ENCODE measurements at regions not wholly inside any gene's neighbourhood (a gene's known extent, or its start where the extent isn't known, plus 50 kb on each side); places are given as distances from the start of the nearest gene placed in this dataset.

GRCh38 chr20:11188843-11189603 is 515.2 kb upstream of the JAG1 start:
- TF ChIP-seq CTCF (IDR thresholded peaks at IDR 0.05) (no peak), SIN3A (IDR thresholded peaks at IDR 0.05; ENCODE audit: borderline replicate concordance, insufficient read depth, low read depth, low read length) (no peak), POLR2AphosphoS5 (IDR thresholded peaks at IDR 0.05; ENCODE audit: low read depth, low read length) (no peak), REST (IDR thresholded peaks at IDR 0.05; ENCODE audit: insufficient read depth in 1 of 2, low read depth in 2 of 2, low read length in 1 of 2) (no peak), TCF7L2 (IDR thresholded peaks at IDR 0.05; ENCODE audit: low read depth, low read length) (no peak)

Measured in Panc1 (cell line).